HG02852 (cell line): ENCODE measurements at regions not wholly inside any gene's neighbourhood (a gene's known extent, or its start where the extent isn't known, plus 50 kb on each side); places are given as distances from the start of the nearest gene placed in this dataset.

Experiments
- ATAC-seq: cut with Tn5 transposase; IDR thresholded peaks from one replicate; pipeline ENCODE4 v1.9.1; 2021; ENCODE audit warnings: mild to moderate bottlenecking, moderate library complexity; ENCODE audit not compliant: unreplicated experiment

DNA sequence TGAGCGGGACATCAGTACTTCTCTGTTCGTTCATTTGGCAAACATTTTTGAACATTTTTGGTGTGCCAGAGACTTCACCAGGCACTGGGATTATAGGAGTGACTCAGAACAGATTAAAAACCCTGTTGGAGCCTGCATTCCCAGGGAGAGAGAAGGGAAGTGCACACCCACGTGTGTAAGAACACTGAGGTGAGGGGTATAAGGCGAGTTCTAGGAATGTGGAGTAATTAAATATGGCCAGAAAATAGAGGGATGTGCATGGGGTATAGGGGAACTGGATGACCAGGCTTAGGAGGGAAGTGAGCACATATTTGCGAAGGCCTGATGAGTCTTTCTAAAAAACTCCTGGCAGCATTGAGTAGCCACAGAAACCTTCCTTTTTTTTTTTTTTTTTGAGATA is 401.2 kb upstream of the C2CD4B start:
- ATAC-seq, result no peak

DNA sequence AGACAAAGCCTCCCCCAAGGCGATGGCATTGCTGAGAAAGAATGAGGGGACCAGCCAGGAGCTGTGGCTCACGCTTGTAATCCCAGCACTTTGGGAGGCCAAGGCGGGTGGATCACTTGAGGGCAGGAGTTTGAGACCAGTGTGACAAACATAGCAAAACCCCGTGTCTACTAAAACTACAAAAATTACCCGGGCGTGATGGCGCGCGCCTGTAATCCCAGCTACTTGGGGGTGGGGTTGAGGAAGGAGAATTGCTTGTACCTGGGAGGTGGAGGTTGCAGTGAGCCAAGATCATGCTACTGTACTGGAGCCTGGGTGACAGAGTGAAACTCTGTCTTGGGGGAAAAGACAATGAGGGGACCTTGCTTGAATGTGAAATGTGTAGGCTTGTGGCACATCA is 402.4 kb upstream of the C2CD4B start:
- ATAC-seq, result no peak

DNA sequence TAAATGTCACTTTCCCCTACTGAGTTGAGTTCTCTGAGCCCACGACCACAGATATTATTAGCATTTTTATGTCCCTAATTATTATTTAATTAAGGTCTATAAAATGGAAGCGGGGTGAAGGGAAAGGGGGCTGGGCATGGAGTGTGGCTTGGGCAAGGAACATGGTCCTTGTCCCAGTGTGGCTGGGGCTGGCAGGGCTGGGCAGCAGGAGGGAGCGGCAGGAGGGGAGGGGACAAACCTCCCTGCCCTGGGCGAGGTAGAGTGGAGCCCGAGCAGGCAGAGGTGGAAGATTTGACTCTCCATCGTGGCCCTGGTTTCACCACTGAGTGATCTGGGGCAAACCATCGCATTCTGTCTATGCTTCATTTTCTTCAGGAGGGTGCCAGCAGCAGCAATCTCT is 402.9 kb upstream of the C2CD4B start:
- ATAC-seq, result no peak

DNA sequence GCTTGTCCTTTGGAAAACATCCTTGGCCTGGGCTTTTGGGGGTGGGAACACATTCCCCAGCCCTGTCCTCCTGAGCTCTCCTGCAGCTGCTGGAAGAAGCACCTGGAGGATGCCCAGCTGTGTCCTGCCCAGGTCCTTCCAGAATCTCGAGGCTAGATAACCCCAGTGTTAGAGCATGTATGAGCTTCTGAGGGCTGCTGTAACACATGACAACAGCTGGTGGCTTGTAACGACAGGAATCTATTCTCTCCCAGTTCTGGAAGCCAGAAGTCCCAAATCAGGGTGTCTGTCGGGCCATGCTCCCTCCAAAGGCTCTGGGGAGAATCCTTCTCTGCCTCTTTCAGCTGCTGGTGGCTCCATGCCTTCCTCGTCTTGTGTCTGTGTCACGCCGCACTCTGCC is 403.6 kb upstream of the C2CD4B start:
- no peak for ATAC-seq

DNA sequence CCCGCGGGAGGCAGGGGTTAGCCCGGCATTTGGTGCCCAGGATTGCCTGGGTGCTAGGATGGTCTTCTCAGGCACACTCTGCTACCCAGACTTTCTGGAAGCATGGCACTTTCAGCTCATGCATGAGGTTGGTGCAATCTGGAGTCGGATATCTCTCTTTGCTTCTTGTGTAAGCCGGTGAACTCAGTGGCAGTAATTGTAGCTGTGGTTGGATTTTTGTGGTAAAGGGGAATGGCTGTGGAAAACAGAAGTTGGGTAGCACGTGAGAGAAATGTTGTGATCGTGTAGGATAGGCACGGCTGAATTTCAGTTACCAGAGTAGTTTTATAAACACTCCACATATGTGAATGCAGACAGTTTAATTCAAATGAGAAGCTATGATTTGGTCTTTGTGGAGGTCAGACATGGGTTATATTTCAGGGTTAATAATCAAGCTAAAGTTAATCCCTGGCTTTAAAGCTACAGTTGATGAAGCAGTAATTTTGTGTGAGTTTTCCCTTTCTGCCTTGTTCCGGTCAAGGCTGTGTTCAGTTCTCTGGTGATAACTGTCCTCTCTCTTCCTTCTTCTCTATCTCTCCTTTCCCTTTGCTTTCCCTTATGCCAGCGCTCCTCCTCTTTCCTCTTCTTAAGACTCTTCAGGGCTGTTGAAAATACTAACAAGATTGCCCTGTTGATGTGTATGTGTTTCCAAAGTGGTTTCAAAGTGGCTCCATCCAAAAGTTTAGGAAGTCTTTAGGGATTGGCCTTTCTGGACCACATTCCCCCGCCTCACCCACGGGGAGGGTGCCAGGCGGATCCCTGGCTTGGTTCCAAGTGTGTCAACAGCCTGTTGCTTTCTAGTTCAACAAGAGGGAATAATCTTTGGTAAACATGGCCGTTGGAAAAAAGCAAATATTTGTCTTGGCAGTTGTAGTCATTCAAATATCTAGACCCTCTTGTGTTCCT is 404.6 kb upstream of the C2CD4B start:
- no peak for ATAC-seq

DNA sequence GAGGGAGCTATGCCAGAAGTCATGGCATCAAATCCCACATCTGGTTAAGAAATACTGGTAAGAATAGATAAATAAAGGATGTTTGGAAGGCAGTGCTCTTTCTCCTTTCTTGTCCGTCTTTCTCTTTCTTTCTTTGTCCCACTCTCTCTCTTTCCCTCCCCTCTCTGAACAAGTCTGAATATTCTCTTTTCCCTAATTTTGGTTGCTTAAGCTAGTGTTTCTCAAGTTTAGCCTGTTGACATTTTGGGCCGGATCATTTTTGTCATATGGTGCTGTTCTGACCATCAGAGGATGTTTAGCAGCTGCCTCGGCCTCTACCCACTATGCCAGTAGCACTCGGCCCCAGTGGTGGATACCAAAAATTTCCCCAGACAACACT is 405.3 kb upstream of the C2CD4B start:
- no peak for ATAC-seq

DNA sequence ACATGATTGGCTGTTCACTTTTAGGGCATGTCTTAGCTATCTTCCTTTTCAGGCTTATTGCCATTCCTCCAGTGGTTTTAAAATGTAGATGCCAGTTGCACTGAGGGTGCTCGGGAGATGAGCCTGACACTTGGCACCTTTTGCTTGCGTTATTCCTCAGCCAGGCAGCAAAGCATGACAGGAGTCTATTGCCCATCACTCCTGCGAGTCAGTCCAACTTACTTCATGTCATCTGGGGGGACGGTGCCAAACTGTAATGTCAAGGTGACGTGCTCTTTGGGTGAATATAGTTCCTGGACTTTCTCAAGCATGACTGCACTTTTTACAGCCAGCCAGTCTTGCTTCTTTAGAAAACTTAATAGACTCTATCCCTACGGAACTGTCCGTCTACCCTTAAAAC is 406.0 kb upstream of the C2CD4B start:
- no peak for ATAC-seq

DNA sequence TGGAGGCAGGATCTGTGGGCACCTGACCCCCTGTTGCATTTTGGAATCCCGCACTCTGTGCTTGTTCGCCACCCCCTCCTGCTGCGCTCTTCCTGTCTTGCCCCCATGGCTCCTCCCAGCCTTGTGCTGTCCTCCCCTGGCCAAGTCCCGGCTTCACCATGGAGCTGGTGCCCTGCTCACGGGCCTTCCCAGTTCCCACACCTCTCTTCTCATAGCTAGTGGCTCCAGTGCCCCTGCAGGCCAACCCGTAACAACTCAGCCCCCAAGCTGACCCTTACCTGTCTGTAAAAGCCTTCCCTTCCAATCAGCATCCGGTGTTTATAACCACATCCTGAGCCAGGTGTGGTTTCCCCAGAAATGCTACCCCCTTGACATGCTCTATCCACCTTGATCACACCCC is 407.7 kb upstream of the C2CD4B start:
- ATAC-seq, result no peak

DNA sequence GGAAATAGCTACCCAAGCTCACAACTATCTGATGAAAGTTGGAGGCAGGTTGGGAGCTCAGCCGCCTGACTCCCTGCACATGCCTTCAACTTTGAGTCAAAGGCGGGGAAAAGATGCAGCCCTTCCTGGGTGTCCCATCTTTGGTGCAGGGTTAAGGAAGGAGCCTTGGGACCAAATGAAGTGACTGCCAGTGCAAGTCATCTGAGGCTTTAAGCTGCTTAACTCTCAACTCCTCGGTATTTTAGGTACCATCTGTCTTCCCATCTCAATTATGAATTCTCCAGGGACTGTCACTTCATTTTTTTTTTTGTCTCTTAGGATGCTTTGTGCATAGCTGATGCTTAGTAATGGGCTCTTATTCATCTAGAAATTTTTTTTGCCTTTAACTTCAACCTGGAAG is 408.8 kb upstream of the C2CD4B start:
- no peak for ATAC-seq

DNA sequence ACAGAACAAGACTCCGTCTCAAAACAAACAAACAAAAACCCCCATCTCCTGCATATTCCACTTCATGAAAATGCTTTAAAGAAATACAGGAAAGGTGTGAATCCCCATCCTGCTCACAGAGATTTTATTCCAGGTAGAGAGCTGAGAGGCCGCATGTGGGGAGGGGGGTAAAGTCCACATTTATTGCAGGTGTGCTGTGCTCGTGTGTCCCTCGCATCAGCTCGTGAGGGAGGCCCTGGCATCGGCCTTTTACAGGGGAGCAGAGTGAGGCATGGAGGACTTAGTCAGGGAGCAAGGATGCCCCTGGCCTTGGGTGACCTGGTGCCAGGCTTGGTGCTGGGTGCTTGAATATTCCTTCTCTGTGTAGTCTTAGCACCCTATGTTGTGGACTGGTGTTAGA is 413.5 kb upstream of the C2CD4B start:
- ATAC-seq, result no peak

DNA sequence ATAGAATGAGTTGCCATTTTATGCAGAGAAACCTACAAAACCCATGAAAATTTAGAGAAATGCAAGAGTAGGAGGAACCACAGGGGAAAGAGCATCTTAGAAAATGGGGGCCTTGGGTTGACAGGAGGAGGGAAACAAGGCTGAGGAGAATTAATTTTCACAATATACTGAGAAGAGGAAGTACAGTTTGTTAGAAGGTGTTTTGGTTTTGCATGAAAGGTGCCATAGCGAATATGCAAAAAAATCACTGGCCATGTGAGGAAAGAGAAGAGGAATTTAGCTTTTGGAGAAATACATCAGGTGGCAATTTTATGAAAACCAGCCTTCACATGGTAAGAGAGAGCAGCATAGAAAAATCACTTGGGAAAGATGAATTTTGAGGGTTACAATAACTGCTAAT is 413.9 kb upstream of the C2CD4B start:
- no peak for ATAC-seq

DNA sequence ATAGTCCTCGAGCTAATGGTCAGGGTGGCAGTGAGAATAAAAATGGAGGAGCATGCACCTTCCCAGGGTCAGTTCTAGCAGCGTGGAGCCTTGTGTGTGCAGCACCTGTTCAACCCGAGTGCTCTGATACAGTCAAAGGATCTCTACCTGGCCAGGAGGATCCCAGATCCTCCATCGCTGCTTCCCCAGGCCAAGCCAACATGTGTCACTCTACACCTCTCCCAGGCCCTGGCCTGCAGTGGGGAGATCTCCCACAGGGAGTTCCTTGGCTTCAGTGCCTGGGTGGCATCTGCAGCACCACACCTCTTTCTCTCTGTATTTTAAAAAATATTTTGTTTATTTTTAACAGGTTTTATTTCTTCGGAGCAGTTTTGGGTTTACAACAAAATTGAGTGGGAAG is 414.8 kb upstream of the C2CD4B start:
- ATAC-seq, result no peak

DNA sequence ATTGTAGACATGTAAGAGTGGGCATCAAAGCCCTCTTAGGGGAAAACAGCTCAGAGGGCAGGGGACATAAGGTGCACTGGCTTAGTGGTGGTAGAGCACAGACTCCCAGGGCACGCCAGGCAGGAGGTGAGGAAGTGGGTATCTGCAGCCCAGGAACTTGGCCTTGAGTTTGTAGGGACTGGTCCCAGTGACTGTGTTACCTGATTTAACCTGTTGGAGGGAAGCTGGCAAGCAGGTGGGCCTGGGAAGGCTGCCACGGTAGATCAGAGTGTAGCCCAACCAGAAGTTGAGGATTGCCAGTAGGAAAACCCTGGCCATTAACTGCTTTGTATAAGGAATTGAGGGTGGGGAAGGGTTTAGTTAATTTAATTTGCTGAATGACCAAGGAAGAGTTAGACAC is 417.5 kb upstream of the C2CD4B start:
- no peak for ATAC-seq

DNA sequence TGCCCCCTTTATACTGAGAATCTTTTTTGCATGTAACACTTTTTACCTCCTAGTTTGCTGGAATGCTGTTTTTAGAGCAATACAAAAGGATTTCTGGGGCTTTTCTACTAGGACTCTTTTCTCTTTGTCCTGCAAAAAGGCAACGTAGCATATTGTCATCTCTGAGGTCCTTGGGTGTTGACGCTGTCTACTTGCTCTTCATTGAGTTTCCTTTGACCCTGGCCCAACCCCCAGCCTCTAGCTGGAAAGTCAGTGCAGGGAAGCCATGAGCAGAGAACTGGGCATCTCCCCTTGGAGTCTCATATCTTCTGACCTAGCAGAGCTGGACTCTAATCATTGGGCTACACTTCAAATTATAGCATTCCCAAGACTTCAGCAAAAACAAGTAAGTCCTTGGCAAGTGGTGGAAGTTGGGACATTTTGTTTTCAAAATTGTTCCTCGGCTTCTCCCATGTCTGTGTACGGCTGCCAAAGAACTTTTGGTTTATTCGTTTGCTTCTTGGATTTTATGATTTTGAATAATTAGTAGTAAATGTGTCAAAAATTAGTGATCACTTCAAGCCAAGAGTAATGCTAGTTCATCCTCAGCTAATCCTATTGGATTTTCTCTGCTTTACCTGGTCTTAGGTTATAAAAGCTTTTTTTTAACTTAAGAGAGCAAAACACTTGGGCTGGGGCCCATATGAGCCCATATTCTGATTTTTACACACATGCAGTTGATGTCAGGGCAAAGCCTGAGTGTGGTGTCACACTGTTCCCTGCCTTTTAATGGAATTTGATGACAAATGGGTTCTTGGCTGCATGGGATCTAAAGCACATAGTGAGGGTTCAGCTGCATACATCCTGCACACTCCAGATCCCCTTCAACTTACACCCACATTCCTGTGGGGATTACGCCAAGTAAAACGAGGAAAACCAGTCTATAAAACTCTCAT is 419.5 kb upstream of the C2CD4B start:
- no peak for ATAC-seq

DNA sequence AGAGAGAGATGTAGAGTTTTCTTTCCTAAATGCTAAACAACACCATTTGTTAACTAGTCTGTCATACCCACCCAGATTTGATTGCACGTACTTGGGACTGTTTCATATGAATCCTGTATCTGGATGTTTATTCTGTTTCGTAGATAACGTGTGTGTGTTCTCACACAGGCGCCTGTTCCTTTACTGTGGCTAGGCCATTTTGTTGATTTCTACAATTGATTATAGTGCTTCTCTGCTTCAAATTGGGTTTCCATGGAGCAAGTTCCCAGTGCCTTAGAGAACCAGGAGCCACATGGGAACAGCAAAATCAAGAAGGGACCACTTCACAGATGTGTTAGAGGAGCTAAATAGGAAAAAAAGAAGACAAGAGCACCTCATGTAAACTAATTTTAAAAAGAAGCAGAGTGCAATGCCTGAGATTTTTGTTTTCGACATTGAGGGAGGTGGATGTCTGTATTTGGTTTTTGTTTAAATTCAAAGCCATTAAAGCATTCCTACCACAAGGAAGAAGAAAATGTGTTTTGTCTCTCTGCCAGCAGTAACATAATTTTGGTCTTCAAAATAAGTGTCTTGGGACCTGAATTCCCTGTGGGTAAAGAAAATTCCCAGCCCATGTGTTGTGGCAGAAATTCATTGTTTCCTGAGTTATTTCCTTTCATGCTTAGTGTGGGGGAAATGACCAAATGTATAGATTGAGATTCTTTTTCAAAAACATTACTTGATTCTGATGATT is 424.0 kb upstream of the C2CD4B start:
- no peak for ATAC-seq

DNA sequence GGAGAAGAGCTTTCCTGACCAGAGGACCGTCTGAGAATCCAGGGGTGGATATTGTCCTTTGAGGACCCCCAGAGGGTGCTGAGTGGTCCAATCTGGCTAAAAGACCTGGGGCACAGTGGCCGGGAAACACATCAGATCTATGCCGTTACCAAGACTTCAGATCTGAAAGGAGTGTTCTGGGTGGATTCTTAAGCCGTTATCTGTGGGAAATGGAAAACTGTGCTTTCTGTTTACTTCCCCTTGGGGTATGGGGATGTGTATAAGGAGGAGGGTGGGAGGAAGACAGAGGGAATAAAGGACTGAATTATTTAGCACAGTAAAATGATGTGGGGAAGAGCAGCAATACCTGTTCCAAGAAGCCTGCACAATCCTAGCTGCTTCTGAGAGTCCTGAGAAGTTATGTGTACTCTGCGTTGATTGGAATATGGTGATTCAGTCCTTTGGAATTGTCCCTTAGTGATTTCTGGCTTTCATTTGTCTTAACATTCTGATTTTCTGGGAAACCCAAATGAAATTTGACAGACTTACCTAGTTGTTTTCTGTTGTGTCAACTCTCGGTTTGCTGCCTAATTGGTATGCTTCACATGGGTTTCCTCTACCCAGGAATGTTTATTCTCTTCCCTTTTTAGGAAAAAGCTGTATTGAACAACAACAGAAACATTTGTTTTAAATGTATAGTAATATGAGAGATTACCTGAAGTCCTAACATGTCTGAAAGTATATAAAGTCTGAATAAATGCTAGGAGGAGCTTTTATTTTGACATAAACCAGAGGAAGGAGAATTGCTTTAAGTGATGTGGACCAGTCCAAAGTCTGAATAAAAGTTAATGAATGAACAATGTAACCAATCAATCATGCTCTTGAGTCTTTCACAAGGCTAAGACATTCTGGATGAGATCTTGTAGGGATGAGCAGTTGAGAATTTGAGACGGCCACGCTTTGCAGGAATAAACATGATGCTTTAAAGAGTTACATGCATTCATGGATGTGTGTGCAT is 427.1 kb upstream of the C2CD4B start:
- ATAC-seq, result no peak

DNA sequence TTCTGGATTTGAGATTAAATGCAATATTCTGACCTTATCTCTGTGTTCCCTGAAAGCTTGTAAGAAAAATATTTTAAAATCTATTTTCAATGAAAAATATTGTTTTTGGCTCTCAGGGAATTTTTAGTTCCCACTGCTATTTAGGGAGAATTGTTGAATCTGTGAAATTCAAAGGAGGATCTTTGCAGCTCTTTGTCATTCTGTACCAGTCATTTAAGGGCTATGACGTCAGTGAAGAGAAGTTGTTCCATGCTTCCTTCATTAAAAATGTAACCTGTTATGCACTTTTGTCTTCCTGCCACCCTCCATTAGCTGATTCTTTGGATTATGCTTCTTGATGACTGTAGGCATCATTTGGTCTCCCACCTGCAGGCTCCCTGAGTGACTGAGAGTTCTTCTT is 427.8 kb upstream of the C2CD4B start:
- no peak for ATAC-seq

DNA sequence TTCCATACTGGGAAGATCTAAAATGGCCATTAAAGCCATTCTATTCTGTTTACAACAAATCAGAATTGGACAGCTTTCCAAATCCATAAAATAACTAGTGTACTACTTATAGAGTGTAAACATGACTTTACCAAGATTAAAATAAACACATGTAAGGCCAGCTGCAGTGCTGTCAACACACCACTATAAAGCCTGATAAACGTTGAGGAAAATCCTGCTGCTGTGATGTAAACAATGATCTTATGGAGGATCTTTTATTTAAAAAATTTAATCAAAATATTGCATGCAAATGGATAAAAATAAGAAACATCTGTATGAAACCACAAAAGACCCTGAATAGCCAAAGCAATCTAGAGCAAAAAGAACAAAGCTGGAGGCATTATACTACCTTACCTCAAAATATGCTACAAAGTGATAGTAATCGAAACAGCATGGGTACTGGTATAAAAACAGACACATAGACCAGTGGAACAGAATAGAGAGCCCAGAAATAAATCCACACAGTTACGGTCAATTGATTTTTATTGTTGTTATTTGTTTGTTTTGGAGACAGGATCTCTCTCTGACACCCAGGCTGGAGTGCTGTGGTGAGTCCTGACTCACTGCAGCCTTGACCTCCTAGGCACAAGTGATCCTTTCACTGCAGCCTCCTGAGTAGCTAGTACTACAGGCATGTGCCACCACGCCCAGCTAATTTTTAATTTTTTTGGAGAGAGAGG is 428.8 kb upstream of the C2CD4B start:
- no peak for ATAC-seq

DNA sequence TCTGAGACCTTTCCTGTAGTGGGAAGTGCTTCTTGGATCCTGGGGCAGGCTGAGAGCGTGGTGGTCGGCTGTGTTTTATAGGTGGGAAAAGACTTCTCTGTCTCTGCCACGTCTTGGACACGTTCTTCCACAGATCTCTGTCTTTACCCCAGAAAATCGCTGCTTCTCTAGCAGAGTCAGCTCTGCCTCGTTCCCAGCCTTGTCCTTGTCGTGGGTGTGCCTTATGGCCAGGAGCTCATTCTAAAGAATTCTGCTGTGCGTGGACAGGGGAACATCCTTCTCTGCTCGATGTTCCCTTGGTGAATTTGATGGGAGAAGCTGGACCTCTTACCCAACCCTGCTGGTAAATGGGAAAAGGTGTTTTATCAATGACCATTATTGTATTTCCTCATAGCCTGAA is 433.1 kb upstream of the C2CD4B start:
- no peak for ATAC-seq
